ENCODE measurements at regions not wholly inside any gene's neighbourhood (a gene's known extent, or its start where the extent isn't known, plus 50 kb on each side); places are given as distances from the start of the nearest gene placed in this dataset.

DNA sequence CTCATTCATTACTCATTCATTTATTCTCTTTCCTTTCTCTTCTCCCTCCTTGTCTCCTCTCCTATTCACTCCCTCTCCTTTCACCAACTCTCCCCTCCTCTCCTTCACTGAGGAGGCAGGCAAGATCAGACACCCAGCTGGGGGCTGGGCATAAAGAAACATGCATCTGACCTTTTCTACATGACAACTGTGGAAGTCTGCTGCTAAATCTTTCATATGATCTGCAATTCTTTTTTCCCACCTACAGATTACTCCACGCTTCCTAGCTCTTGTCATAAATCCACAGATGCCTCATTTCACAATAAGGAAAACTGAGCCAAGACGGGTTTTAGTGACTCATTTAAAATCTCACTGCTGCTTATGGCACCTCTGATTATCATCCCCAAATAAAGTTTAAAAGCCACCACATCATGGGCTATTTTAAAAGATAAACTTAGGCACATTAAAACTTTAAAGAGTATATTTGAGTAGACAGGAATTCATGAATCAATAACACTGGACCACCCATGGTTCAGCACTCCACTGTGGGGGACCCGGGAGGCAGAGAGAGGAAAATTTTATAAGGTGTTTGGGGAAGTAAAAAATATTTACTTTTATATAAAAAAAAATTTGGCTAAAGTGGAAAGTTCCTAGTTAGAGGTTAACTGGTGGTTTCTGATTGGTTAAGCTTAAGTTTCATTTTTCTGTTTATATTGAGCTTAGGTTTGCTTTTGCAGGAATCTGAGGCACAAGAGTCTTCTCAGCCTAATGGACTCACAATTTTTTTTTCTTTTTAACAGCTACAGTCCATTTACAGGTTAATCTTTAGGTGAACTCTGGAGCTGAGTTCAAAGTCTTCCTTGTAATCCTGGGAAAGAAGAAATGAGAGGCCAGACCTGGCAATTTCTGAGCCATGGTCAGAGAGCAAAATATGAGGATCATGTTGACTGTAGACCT is 55.8 kb upstream of the DNAH14 start:
- no peaks in the 10 kb centered on the region for H3K9me3 Mint-ChIP-seq (ENCODE audit: unreplicated experiment)
- H3K4me3 Mint-ChIP-seq (ENCODE audit: unreplicated experiment), result no peak overlapping the region
- TF ChIP-seq CTCF (IDR thresholded peaks at IDR 0.05), result no peak
- no peak overlapping the region for H3K27ac Mint-ChIP-seq (ENCODE audit: unreplicated experiment)
- peaks cover 18% of the 10 kb centered on the region for H3K27me3 Mint-ChIP-seq (ENCODE audit: unreplicated experiment)
- no peaks in the 10 kb centered on the region for H3K36me3 Mint-ChIP-seq (ENCODE audit: unreplicated experiment)
- DNase-seq (ENCODE audit: extremely low spot score, unreplicated experiment), result no peak
- no peaks in the 10 kb centered on the region for H3K4me1 Mint-ChIP-seq (ENCODE audit: unreplicated experiment)

DNA sequence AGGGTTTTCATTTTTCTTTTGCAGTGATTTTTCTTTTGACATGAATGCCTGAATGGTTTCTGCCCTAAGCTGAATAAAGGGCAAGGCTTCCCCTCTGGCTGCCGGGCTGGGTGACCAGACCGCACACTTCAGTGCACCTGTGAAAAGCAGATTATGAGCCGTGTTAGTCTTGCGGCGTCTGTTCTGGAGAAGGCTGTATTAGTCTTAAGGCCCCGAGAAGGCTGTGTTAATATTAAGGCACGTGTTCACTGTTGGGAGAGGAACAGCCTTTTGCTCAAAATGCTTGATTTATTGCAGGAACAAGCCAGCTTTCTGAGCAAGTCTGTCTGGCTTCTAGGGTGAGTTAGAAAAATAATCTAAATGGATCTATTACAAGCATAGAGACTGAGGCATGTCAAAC is 54.7 kb upstream of the DNAH14 start:
- Mint-ChIP-seq H3K4me3 (ENCODE audit: unreplicated experiment) (no peak overlapping the region), H3K4me1 (ENCODE audit: unreplicated experiment) (no peaks in the 10 kb centered on the region), H3K9me3 (ENCODE audit: unreplicated experiment) (no peaks in the 10 kb centered on the region), H3K27ac (ENCODE audit: unreplicated experiment) (no peak overlapping the region), H3K27me3 (ENCODE audit: unreplicated experiment) (peaks cover 18% of the 10 kb centered on the region), H3K36me3 (ENCODE audit: unreplicated experiment) (no peaks in the 10 kb centered on the region)
- no peak for DNase-seq (ENCODE audit: extremely low spot score, unreplicated experiment)
- no peak for TF ChIP-seq CTCF (IDR thresholded peaks at IDR 0.05)

DNA sequence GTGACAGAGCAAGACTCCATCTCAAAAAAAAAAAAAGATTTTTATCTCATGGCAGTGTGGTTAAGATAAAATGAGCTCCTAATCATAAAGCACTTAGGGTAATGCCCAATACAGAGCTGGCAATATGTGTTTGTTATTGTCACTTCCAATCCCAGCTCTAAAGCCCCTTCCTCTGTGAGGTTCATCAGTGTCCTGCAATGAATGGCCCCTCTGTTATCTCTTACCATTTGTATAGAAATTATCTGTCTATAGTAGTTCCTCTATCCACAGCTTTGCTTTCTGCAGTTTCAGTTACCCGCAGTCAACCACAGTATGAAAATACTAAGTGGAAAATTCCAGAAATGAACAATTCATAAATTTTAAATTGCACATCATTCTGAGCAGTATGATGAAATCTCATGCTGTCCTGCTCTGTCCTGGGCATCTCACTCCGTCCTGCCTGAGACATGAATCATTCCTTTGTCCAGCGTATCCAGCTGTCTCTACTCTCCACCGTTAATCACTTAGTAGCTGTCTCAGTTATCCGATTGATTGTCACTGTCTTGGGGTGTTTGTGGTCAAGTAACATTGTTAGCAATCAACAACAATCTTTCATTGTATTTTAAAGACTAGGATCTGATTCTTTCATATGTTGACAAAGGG is 50.2 kb upstream of the DNAH14 start:
- no peaks in the 10 kb centered on the region for H3K9me3 Mint-ChIP-seq (ENCODE audit: unreplicated experiment)
- H3K36me3 Mint-ChIP-seq (ENCODE audit: unreplicated experiment), result no peaks in the 10 kb centered on the region
- no peak for TF ChIP-seq CTCF (IDR thresholded peaks at IDR 0.05)
- peaks cover 22% of the 10 kb centered on the region for H3K27me3 Mint-ChIP-seq (ENCODE audit: unreplicated experiment)
- no peak overlapping the region for H3K4me3 Mint-ChIP-seq (ENCODE audit: unreplicated experiment)
- no peaks in the 10 kb centered on the region for H3K4me1 Mint-ChIP-seq (ENCODE audit: unreplicated experiment)
- no peak for DNase-seq (ENCODE audit: extremely low spot score, unreplicated experiment)
- H3K27ac Mint-ChIP-seq (ENCODE audit: unreplicated experiment), result no peak overlapping the region
